Activated B cell treated with CpG ODN at 0.5 μM for 24 hours (primary cell): ENCODE measurements at regions not wholly inside any gene's neighbourhood (a gene's known extent, or its start where the extent isn't known, plus 50 kb on each side); places are given as distances from the start of the nearest gene placed in this dataset.
"Not testable (repeated sequence)": the region's sequence is repeated elsewhere in the genome, so short reads cannot be mapped to it uniquely, and the experiment has no call there.

Source experiments
- ATAC-seq: fragments of 200-7000 bp; cut with Tn5 transposase; one replicate; pipeline ENCODE4 v1.10.0; 2021; ENCODE audit warnings: low read depth, mild to moderate bottlenecking, moderate library complexity
- CTCF ChIA-PET: fragments of 350-600 bp; sonication (Branson Sonifier 250); formaldehyde crosslinking; loops from one replicate; lab custom pipeline; 2021; ENCODE audit warnings: antibody characterized with exemption; lab: Charles Lee
- POLR2A ChIA-PET: fragments of 350-600 bp; sonication (Branson Sonifier 250); formaldehyde crosslinking; loops from one replicate; lab custom pipeline; 2021; ENCODE audit warnings: antibody characterized with exemption; lab: Charles Lee
- DNase-seq: peaks from one replicate; pipeline ENCODE4 v3.0.0; 2022
- H3K27ac Mint-ChIP-seq: one replicate; pipeline ENCODE4 v1.8.0; 2020; ENCODE audit warnings: mixed read lengths
- H3K27me3 Mint-ChIP-seq: one replicate; pipeline ENCODE4 v1.8.0; 2021; ENCODE audit warnings: mixed read lengths
- H3K36me3 Mint-ChIP-seq: one replicate; pipeline ENCODE4 v1.8.0; 2021; ENCODE audit warnings: low read depth, mixed read lengths
- H3K4me1 Mint-ChIP-seq: one replicate; pipeline ENCODE4 v1.8.0; 2021; ENCODE audit warnings: mixed read lengths
- H3K4me3 Mint-ChIP-seq: one replicate; pipeline ENCODE4 v1.8.0; 2020; ENCODE audit warnings: mild to moderate bottlenecking, mixed read lengths
- H3K9me3 Mint-ChIP-seq: one replicate; pipeline ENCODE4 v1.8.0; 2020; ENCODE audit warnings: mixed read lengths
- CTCF ChIP-seq: fragments of 200-600 bp; IDR thresholded peaks from one replicate; pipeline ENCODE4 v1.8.0; 2022; ENCODE audit warnings: antibody characterized with exemption, mild to moderate bottlenecking
- intact Hi-C: fragments of 100-400 bp; cut with micrococcal nuclease; formaldehyde crosslinking; loops from one replicate; pipeline ENCODE4 v1.15.1; 2024

GRCh38 chr16:31664683-31665482, 137.2 kb downstream of the AHSP start:
- Mint-ChIP-seq H3K4me3 (no peak overlapping the region), H3K9me3 (peaks cover 30% of the 10 kb centered on the region), H3K4me1 (no peaks in the 10 kb centered on the region), H3K27me3 (peaks cover 14% of the 10 kb centered on the region), H3K36me3 (no peaks in the 10 kb centered on the region), H3K27ac (no peak overlapping the region)
- ChIA-PET CTCF (no interaction called here), POLR2A (no interaction called here)
- no peak for ATAC-seq
- DNase-seq = no peak
- intact Hi-C loops = no loop called here
- no peak for TF ChIP-seq CTCF

DNA sequence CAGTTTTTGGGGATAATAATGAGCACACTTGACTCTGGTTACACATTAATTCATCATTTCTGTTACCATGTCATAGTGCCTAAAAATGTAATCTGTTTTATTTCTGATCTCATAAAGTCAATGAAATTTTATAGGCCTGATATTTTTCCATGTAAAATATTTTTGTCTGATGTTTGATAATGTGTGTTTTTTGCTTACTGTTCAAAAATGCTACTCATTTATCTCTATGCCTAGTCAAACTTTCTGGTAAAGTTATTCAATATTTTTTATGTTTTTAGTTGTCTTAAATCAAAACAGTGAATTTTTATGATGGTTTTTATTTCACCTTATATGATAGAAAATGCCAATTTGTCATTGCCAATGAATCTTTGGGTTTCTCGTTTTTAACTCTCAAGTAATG, 147.0 kb downstream of the AHSP start:
- intact Hi-C loops = no loop called here
- peaks cover 14% of the 10 kb centered on the region for H3K9me3 Mint-ChIP-seq

GRCh38 chr16:31676731-31677130, 149.0 kb downstream of the AHSP start:
- POLR2A ChIA-PET = no interaction called here
- no peak overlapping the region for H3K27ac Mint-ChIP-seq
- H3K27me3 Mint-ChIP-seq = peaks cover 20% of the 10 kb centered on the region
- H3K4me1 Mint-ChIP-seq = no peaks in the 10 kb centered on the region
- TF ChIP-seq CTCF = no peak
- H3K4me3 Mint-ChIP-seq = no peak overlapping the region
- DNase-seq (no peak), ATAC-seq (no peak)
- H3K36me3 Mint-ChIP-seq = no peaks in the 10 kb centered on the region
- intact Hi-C loops = no loop called here
- CTCF ChIA-PET = no interaction called here
- no peaks in the 10 kb centered on the region for H3K9me3 Mint-ChIP-seq

More for the DNA sequence above, 147.0 kb downstream of the AHSP start:
- Mint-ChIP-seq H3K27me3 (peaks cover 22% of the 10 kb centered on the region), H3K4me1 (no peaks in the 10 kb centered on the region), H3K36me3 (no peaks in the 10 kb centered on the region), H3K4me3 (no peak overlapping the region), H3K27ac (no peak overlapping the region)
- ChIA-PET CTCF (no interaction called here), POLR2A (no interaction called here)
- ATAC-seq = no peak
- DNase-seq = no peak
- TF ChIP-seq CTCF = no peak

- no peak overlapping the region for H3K27ac Mint-ChIP-seq
- intact Hi-C loops = no loop called here
- ChIA-PET POLR2A (no interaction called here), CTCF (no interaction called here)
- H3K4me3 Mint-ChIP-seq = no peak overlapping the region
- no peaks in the 10 kb centered on the region for H3K4me1 Mint-ChIP-seq
- DNase-seq (no peak), ATAC-seq (no peak)
- H3K36me3 Mint-ChIP-seq = no peaks in the 10 kb centered on the region
- H3K27me3 Mint-ChIP-seq = peaks cover 30% of the 10 kb centered on the region
- TF ChIP-seq CTCF = no peak
- H3K9me3 Mint-ChIP-seq = no peaks in the 10 kb centered on the region
Observed at GRCh38 chr16:31678649-31679325, 151.1 kb downstream of the AHSP start.

DNA sequence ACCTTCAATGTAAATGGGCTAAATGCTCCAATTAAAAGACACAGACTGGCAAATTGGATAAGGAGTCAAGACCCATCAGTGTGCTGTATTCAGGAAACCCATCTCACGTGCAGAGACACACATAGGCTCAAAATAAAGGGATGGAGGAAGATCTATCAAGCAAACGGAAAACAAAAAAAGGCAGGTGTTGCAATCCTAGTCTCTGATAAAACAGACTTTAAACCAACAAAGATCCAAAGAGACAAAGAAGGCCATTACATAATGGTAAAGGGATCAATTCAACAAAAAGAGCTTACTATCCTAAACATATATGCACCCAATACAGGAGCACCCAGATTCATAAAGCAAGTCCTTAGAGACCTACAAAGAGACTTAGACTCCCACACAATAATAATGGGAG, 161.6 kb downstream of the AHSP start:
- POLR2A ChIA-PET, H3K9me3 Mint-ChIP-seq, H3K27me3 Mint-ChIP-seq, H3K36me3 Mint-ChIP-seq, intact Hi-C loops, ATAC-seq, CTCF ChIA-PET, H3K4me1 Mint-ChIP-seq, H3K27ac Mint-ChIP-seq, DNase-seq, H3K4me3 Mint-ChIP-seq: not testable (repeated sequence)

- DNase-seq, POLR2A ChIA-PET, ATAC-seq, CTCF ChIA-PET, H3K36me3 Mint-ChIP-seq, H3K4me1 Mint-ChIP-seq, intact Hi-C loops, H3K27ac Mint-ChIP-seq, H3K9me3 Mint-ChIP-seq, H3K4me3 Mint-ChIP-seq, H3K27me3 Mint-ChIP-seq: not testable (repeated sequence)
Observed at GRCh38 chr16:31692338-31692737, 164.6 kb downstream of the AHSP start.
